HG02763 (cell line): ENCODE measurements at regions not wholly inside any gene's neighbourhood (a gene's known extent, or its start where the extent isn't known, plus 50 kb on each side); places are given as distances from the start of the nearest gene placed in this dataset.
A peak's percentile ranks its signal among the peaks of the same experiment; 100 is the strongest.

Experiments used
- ATAC-seq: cut with Tn5 transposase; IDR thresholded peaks from one replicate; pipeline ENCODE4 v1.9.1; 2021; ENCODE audit warnings: mild to moderate bottlenecking, moderate library complexity; ENCODE audit not compliant: unreplicated experiment

- no peak for ATAC-seq
These were observed 169.1 kb downstream of the GUCY2F start for GRCh38 chrX:109312757-109313156.

GRCh38 chrX:109310031-109310430 lies 171.9 kb downstream of the GUCY2F start:
- ATAC-seq = no peak

GRCh38 chrX:109301177-109301576 lies 180.7 kb downstream of the GUCY2F start:
- no peak for ATAC-seq

GRCh38 chrX:109300415-109300814 lies 181.5 kb downstream of the GUCY2F start:
- no peak for ATAC-seq

- no peak for ATAC-seq
These were observed 182.8 kb downstream of the GUCY2F start for GRCh38 chrX:109299091-109299490.

- ATAC-seq = no peak
These were observed 187.6 kb downstream of the GUCY2F start for GRCh38 chrX:109294097-109294814.

GRCh38 chrX:109283870-109284269 lies 198.0 kb downstream of the GUCY2F start:
- no peak for ATAC-seq

- peak; percentile 72 for ATAC-seq
These were observed 200.2 kb downstream of the GUCY2F start for GRCh38 chrX:109281483-109282275.

- ATAC-seq = no peak
These were observed 207.1 kb downstream of the GUCY2F start for GRCh38 chrX:109274806-109275205.

- peak; percentile 97 for ATAC-seq
These were observed 211.1 kb downstream of the GUCY2F start for GRCh38 chrX:109270580-109271484.

- no peak for ATAC-seq
These were observed 213.5 kb downstream of the GUCY2F start for GRCh38 chrX:109268340-109268739.

- ATAC-seq = no peak
These were observed 215.9 kb downstream of the GUCY2F start for GRCh38 chrX:109266034-109266433.

- ATAC-seq = peak; percentile 68
These were observed 217.0 kb downstream of the GUCY2F start for GRCh38 chrX:109264878-109265277.

- no peak for ATAC-seq
These were observed 220.6 kb downstream of the GUCY2F start for GRCh38 chrX:109261279-109261678.

- ATAC-seq = no peak
These were observed 229.1 kb downstream of the GUCY2F start for GRCh38 chrX:109252789-109253188.

GRCh38 chrX:109218761-109219160 lies 263.1 kb downstream of the GUCY2F start:
- ATAC-seq = no peak

GRCh38 chrX:109199726-109200125 lies 282.2 kb downstream of the GUCY2F start:
- ATAC-seq = no peak

- ATAC-seq = no peak
These were observed 291.3 kb downstream of the GUCY2F start for GRCh38 chrX:109190542-109190941.

GRCh38 chrX:109187473-109188168 lies 294.3 kb downstream of the GUCY2F start:
- peak; percentile 79 for ATAC-seq

- no peak for ATAC-seq
These were observed 294.9 kb downstream of the GUCY2F start for GRCh38 chrX:109186939-109187338.
